Activated CD4-positive, alpha-beta memory T cell treated with anti-CD3 and anti-CD28 coated beads, Interleukin-2, amount 10 ng/mL, durations not matched to agents 7 days and 5 days (primary cell): ENCODE measurements at regions not wholly inside any gene's neighbourhood (a gene's known extent, or its start where the extent isn't known, plus 50 kb on each side); places are given as distances from the start of the nearest gene placed in this dataset.

Experiments used
- CTCF ChIA-PET: fragments of 350-600 bp; sonication (Branson Sonifier 250); formaldehyde crosslinking; loops from one replicate; lab custom pipeline; 2021; ENCODE audit warnings: antibody characterized with exemption, inconsistent platforms; lab: Charles Lee
- POLR2A ChIA-PET: fragments of 350-600 bp; sonication (Branson Sonifier 250); formaldehyde crosslinking; loops from one replicate; lab custom pipeline; 2021; ENCODE audit warnings: antibody characterized with exemption; lab: Charles Lee
- DNase-seq: peaks from one replicate; pipeline ENCODE4 v3.0.0-alpha.2; 2020
- H3K27ac Mint-ChIP-seq: one replicate; pipeline ENCODE4 v1.8.0; 2021; ENCODE audit warnings: mild to moderate bottlenecking, mixed read lengths
- H3K27me3 Mint-ChIP-seq: one replicate; pipeline ENCODE4 v1.8.0; 2021; ENCODE audit warnings: mixed read lengths
- H3K36me3 Mint-ChIP-seq: one replicate; pipeline ENCODE4 v1.8.0; 2021; ENCODE audit warnings: low read depth, mixed read lengths
- H3K4me1 Mint-ChIP-seq: one replicate; pipeline ENCODE4 v1.8.0; 2021; ENCODE audit warnings: mixed read lengths
- H3K4me3 Mint-ChIP-seq: one replicate; pipeline ENCODE4 v1.8.0; 2021; ENCODE audit warnings: mild to moderate bottlenecking, mixed read lengths
- H3K9me3 Mint-ChIP-seq: one replicate; pipeline ENCODE4 v1.8.0; 2021; ENCODE audit warnings: mixed read lengths

DNA sequence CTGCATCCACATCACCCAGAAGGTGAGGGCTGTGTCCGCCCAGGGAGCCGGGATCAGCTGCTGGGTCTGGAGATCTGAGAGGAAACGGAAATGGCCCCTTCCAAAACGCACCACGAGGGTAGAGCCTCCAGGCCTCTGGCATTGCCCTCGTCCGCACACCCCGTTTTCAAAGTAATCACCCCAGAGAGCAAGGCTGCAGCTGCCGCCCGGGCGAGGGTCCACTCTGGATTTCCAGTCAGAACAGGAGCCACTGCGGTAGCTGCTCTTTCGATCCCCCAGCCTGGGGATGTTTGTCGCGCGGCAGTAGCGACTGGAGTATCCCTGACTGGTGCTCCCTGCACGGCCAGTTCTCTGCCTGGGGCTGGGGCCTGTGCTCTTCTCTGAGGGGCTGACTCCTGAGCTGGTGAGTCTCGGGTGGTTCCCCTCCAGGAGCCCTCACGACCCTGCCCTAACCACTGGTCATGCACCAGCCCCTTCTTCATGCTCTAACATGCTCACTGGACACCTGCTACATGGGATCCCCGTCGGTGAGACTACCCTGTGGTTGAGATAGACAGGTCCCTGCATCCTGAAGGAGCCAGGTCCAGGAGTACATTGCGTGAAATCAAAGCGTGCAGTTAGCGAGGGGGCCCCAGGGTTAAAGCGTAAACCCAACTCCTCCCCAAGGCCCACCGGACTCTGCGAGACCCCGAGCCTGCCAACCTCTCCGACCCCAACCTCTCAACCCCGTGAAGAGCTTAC, 99.2 kb downstream of the FOXL3 start:
- H3K4me3 Mint-ChIP-seq, result no peak overlapping the region
- H3K4me1 Mint-ChIP-seq, result no peaks in the 10 kb centered on the region
- no peak overlapping the region for H3K27ac Mint-ChIP-seq
- DNase-seq, result no peak
- CTCF ChIA-PET, result no interaction called here
- POLR2A ChIA-PET, result no interaction called here
- H3K9me3 Mint-ChIP-seq, result peaks cover 8% of the 10 kb centered on the region
- no peaks in the 10 kb centered on the region for H3K36me3 Mint-ChIP-seq
- H3K27me3 Mint-ChIP-seq, result peaks cover 5% of the 10 kb centered on the region

- ChIA-PET POLR2A (no interaction called here), CTCF (no interaction called here)
- peaks cover 7% of the 10 kb centered on the region for H3K9me3 Mint-ChIP-seq
- no peaks in the 10 kb centered on the region for H3K4me1 Mint-ChIP-seq
- no peaks in the 10 kb centered on the region for H3K36me3 Mint-ChIP-seq
- no peak overlapping the region for H3K27ac Mint-ChIP-seq
- no peak for DNase-seq
- H3K4me3 Mint-ChIP-seq, result no peak overlapping the region
- H3K27me3 Mint-ChIP-seq, result peaks cover under 1% of the 10 kb centered on the region
Observed at GRCh38 chr7:389911-390601, 100.1 kb downstream of the FOXL3 start.

- H3K9me3 Mint-ChIP-seq, result peaks cover 12% of the 10 kb centered on the region
- no peak for DNase-seq
- peaks cover 3% of the 10 kb centered on the region for H3K36me3 Mint-ChIP-seq
- no peaks in the 10 kb centered on the region for H3K4me1 Mint-ChIP-seq
- CTCF ChIA-PET, result no interaction called here
- peaks cover 7% of the 10 kb centered on the region for H3K27me3 Mint-ChIP-seq
- no peak overlapping the region for H3K4me3 Mint-ChIP-seq
- H3K27ac Mint-ChIP-seq, result no peak overlapping the region
- POLR2A ChIA-PET, result no interaction called here
Observed at GRCh38 chr7:390761-391410, 100.9 kb downstream of the FOXL3 start.

DNA sequence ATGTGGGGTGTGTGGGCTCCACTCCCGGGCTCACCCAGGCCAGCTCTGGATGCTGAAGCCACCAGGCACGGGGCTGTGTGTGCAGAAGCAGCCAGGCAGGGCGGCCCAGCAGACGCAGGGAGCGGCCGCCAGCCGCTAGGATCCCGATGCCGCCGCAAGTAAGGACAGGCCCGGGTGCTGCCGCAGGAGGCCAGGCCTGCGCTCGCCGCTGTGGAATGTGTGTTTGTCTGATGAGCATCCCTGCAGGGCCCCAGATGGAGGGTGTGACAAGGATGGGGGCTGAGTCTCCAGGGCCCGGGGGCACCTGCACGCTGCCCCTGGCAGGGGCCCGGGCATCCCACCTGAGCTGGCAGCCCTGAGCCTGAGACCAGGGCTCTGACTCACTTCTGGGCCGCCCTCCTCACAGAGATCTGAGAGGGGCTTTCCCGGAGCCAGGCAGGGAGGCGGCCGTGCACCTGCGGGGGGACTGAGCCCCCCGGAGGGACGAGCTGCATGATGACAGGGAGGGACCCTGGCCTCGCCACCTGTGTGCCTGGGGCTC, 101.5 kb downstream of the FOXL3 start:
- Mint-ChIP-seq H3K4me1 (no peaks in the 10 kb centered on the region), H3K36me3 (peaks cover 5% of the 10 kb centered on the region), H3K9me3 (peaks cover 18% of the 10 kb centered on the region), H3K4me3 (no peak overlapping the region), H3K27ac (no peak overlapping the region), H3K27me3 (peaks cover 9% of the 10 kb centered on the region)
- ChIA-PET CTCF (no interaction called here), POLR2A (no interaction called here)
- DNase-seq, result no peak

DNA sequence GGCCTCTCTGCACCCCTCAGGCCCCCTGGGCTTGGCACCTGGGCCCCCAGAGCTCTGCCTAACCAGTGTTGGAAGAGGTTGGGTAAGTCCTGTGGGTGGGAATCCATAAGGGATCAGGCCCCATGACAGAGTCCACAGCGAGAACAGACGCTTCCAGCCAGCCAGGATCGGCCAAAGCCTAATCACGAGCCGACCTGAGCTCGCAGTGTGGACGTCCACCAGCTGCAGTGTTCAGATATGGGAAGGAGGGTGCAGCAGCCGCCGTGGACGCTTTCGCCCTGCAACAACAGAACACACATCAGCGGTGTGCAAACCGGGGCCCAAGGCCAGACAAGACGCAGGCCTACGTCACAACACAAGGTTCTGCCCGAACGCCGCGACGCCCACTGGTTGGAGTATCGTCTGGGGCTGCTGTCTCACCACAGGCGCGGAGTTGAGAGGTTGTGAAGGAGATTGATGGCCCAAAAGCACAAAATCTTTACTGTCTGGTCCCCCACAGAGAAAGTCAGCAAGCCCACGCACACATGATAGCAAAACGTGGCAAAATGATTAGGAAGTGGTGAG, 102.1 kb downstream of the FOXL3 start:
- peaks cover 11% of the 10 kb centered on the region for H3K27me3 Mint-ChIP-seq
- CTCF ChIA-PET, result no interaction called here
- no peak for DNase-seq
- peaks cover 23% of the 10 kb centered on the region for H3K9me3 Mint-ChIP-seq
- peaks cover 7% of the 10 kb centered on the region for H3K36me3 Mint-ChIP-seq
- no peak overlapping the region for H3K27ac Mint-ChIP-seq
- H3K4me1 Mint-ChIP-seq, result no peaks in the 10 kb centered on the region
- no peak overlapping the region for H3K4me3 Mint-ChIP-seq
- POLR2A ChIA-PET, result no interaction called here

- Mint-ChIP-seq H3K4me1 (no peaks in the 10 kb centered on the region), H3K27me3 (peaks cover 11% of the 10 kb centered on the region), H3K27ac (no peak overlapping the region), H3K4me3 (no peak overlapping the region), H3K9me3 (peaks cover 29% of the 10 kb centered on the region), H3K36me3 (peaks cover 7% of the 10 kb centered on the region)
- ChIA-PET POLR2A (no interaction called here), CTCF (no interaction called here)
- no peak for DNase-seq
Observed at GRCh38 chr7:392822-393221, 102.9 kb downstream of the FOXL3 start.

- Mint-ChIP-seq H3K4me1 (no peaks in the 10 kb centered on the region), H3K4me3 (no peak overlapping the region), H3K27me3 (peaks cover 15% of the 10 kb centered on the region), H3K9me3 (peaks cover 44% of the 10 kb centered on the region), H3K27ac (no peak overlapping the region), H3K36me3 (peaks cover 7% of the 10 kb centered on the region)
- DNase-seq, result no peak
- POLR2A ChIA-PET, result no interaction called here
- CTCF ChIA-PET, result no interaction called here
Observed at GRCh38 chr7:395643-396042, 105.7 kb downstream of the FOXL3 start.

GRCh38 chr7:398888-399287, 108.9 kb downstream of the FOXL3 start:
- Mint-ChIP-seq H3K4me1 (no peaks in the 10 kb centered on the region), H3K27me3 (peaks cover 15% of the 10 kb centered on the region), H3K27ac (no peak overlapping the region), H3K4me3 (no peak overlapping the region), H3K9me3 (peaks cover 40% of the 10 kb centered on the region), H3K36me3 (peaks cover 7% of the 10 kb centered on the region)
- ChIA-PET CTCF (interaction anchor here (0.6 kb wide), 1 partner anchor 33 kb away, joined by 4 read pairs; no protein-coding TSS in a partner anchor), POLR2A (no interaction called here)
- no peak for DNase-seq

DNA sequence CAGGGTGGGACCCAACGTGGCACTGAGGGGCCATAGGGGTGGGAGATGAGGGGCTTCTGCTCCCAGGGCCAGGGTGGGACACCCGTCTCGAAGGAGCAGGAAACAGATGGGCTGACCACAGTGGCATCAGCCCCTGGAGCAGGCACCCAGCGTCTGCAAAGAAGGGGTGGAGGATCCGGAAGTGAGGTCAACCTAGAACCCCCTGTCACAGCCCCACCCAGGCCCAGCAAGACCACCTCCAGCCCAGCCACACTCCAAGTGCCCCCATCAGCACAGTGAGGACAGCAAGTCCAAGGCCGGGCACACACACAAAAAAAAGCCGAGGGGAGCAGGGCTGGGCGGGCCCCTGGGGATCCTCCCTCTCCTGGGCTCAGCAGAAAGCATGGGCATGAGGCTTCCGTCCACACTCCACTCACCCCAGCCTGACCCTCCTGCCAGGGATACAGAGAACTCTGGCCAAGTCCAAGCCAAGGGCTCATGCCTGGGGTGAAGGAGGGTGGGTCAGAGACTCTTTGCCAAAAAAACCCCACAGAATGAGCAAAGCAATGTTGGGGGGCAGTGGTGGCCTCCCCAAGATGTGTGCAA, 111.0 kb downstream of the FOXL3 start:
- DNase-seq, result no peak
- H3K27ac Mint-ChIP-seq, result no peak overlapping the region
- peaks cover 7% of the 10 kb centered on the region for H3K27me3 Mint-ChIP-seq
- ChIA-PET POLR2A (no interaction called here), CTCF (no interaction called here)
- no peak overlapping the region for H3K4me3 Mint-ChIP-seq
- peaks cover 3% of the 10 kb centered on the region for H3K36me3 Mint-ChIP-seq
- peaks cover 31% of the 10 kb centered on the region for H3K9me3 Mint-ChIP-seq
- no peaks in the 10 kb centered on the region for H3K4me1 Mint-ChIP-seq

- Mint-ChIP-seq H3K36me3 (peaks cover 2% of the 10 kb centered on the region), H3K27me3 (peaks cover 6% of the 10 kb centered on the region), H3K27ac (no peak overlapping the region), H3K4me1 (no peaks in the 10 kb centered on the region), H3K9me3 (peaks cover 26% of the 10 kb centered on the region), H3K4me3 (no peak overlapping the region)
- POLR2A ChIA-PET, result no interaction called here
- CTCF ChIA-PET, result no interaction called here
- no peak for DNase-seq
Observed at GRCh38 chr7:401495-401894, 111.5 kb downstream of the FOXL3 start.

DNA sequence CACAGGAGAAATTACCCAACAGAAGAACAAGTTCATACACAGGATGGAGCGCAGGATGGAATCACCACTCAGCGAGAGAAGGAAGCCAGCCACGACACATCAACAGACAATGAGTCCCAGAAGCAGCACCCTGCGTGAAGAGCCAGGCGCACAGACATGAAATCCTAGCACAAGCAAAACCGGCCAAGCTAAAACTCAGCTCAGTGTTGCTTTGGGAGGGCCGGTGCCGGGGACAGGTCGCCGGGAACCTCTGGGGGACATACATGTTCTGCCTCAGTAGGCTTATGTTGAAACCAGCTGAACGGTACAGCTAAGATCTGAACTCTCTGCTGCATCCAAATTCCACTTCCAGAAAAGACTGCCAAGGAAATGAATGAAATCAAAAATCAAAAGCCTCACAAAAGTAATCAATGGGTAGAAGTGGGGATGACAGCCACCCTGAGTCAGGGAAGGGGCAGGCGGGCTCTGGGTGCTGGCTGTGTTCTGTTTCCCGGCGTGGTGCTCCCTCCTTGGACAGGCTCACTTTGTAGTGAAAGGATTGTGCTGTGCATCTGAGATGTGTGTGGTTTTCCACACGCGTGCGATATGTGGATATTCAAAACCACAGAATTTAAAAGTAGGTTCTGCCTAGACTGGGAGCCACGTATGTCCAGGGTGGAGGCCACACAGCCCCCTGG, 114.7 kb downstream of the PDGFA start:
- ChIA-PET POLR2A (no interaction called here), CTCF (no interaction called here)
- H3K9me3 Mint-ChIP-seq, result peaks cover under 1% of the 10 kb centered on the region
- H3K36me3 Mint-ChIP-seq, result no peaks in the 10 kb centered on the region
- no peaks in the 10 kb centered on the region for H3K4me1 Mint-ChIP-seq
- no peak overlapping the region for H3K27ac Mint-ChIP-seq
- H3K4me3 Mint-ChIP-seq, result no peak overlapping the region
- no peaks in the 10 kb centered on the region for H3K27me3 Mint-ChIP-seq
- DNase-seq, result no peak

DNA sequence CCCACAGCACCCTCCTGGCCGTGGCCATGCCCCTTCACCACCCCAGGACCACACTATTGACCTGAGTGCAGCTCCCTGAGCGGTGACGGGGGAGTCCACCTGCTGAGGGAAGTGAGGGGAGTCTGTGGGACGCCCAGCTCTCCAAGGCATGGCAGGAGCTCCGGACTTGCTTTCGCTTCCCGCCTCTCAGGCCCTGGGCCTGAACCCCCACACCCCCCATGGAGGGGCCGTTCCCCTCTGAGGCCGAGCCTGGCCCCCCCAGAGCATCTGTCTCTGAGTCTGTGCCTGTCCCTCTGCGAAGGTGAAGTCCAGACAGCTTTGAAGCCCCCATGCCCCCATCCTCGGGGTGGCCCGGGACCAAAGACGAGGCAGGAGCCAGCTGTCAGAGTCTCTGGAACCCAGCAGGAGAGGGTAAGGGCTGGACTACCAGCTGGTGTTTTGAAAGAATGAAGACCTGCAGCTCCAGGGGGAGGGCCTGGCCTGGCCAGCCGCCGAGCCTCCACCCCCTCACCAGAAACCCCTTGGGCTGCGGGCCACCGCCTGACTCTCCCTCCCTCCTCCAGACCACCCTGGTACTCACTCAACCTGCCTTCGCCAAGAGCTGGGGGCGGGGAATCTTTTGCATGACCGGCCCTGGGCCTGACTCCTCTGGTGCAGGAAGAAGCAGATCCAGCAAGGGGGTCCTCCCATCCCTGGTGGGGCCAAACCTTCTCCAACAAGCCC, 114.0 kb downstream of the PDGFA start:
- H3K4me3 Mint-ChIP-seq, result no peak overlapping the region
- no peak overlapping the region for H3K27ac Mint-ChIP-seq
- no peaks in the 10 kb centered on the region for H3K36me3 Mint-ChIP-seq
- no peaks in the 10 kb centered on the region for H3K9me3 Mint-ChIP-seq
- H3K27me3 Mint-ChIP-seq, result no peaks in the 10 kb centered on the region
- DNase-seq, result no peak
- POLR2A ChIA-PET, result no interaction called here
- CTCF ChIA-PET, result no interaction called here
- H3K4me1 Mint-ChIP-seq, result no peaks in the 10 kb centered on the region
